Activated B cell treated with CpG ODN at 0.5 μM for 24 hours (primary cell): ENCODE measurements at regions not wholly inside any gene's neighbourhood (a gene's known extent, or its start where the extent isn't known, plus 50 kb on each side); places are given as distances from the start of the nearest gene placed in this dataset.

ENCODE experiments used
- ATAC-seq: fragments of 200-7000 bp; cut with Tn5 transposase; one replicate; pipeline ENCODE4 v1.10.0; 2021; ENCODE audit warnings: low read depth, mild to moderate bottlenecking, moderate library complexity
- CTCF ChIA-PET: fragments of 350-600 bp; sonication (Branson Sonifier 250); formaldehyde crosslinking; loops from one replicate; lab custom pipeline; 2021; ENCODE audit warnings: antibody characterized with exemption; lab: Charles Lee
- POLR2A ChIA-PET: fragments of 350-600 bp; sonication (Branson Sonifier 250); formaldehyde crosslinking; loops from one replicate; lab custom pipeline; 2021; ENCODE audit warnings: antibody characterized with exemption; lab: Charles Lee
- DNase-seq: peaks from one replicate; pipeline ENCODE4 v3.0.0; 2022
- H3K27ac Mint-ChIP-seq: one replicate; pipeline ENCODE4 v1.8.0; 2020; ENCODE audit warnings: mixed read lengths
- H3K27me3 Mint-ChIP-seq: one replicate; pipeline ENCODE4 v1.8.0; 2021; ENCODE audit warnings: mixed read lengths
- H3K36me3 Mint-ChIP-seq: one replicate; pipeline ENCODE4 v1.8.0; 2021; ENCODE audit warnings: low read depth, mixed read lengths
- H3K4me1 Mint-ChIP-seq: one replicate; pipeline ENCODE4 v1.8.0; 2021; ENCODE audit warnings: mixed read lengths
- H3K4me3 Mint-ChIP-seq: one replicate; pipeline ENCODE4 v1.8.0; 2020; ENCODE audit warnings: mild to moderate bottlenecking, mixed read lengths
- H3K9me3 Mint-ChIP-seq: one replicate; pipeline ENCODE4 v1.8.0; 2020; ENCODE audit warnings: mixed read lengths
- CTCF ChIP-seq: fragments of 200-600 bp; IDR thresholded peaks from one replicate; pipeline ENCODE4 v1.8.0; 2022; ENCODE audit warnings: antibody characterized with exemption, mild to moderate bottlenecking
- intact Hi-C: fragments of 100-400 bp; cut with micrococcal nuclease; formaldehyde crosslinking; loops from one replicate; pipeline ENCODE4 v1.15.1; 2024

DNA sequence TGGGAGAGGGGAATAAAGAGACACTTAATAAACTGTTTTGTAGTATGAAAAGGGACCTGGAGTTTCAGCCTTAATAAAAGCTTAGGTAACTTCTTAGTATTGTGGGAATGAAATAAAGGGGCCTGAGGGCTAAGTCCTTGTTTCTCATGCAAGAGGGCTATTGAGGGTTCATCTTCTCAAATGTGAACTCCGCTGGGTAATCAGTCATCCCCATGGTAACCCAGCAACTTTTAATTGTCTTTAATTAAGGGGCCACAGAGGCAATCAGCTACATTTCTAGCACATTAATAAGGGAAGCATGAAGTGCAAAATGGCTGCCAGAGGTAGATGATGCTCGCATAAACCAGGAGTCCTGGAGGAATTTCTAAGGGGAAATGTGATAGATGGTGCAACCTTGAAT is 1784.2 kb upstream of the CELF4 start:
- CTCF ChIA-PET: no interaction called here
- H3K9me3 Mint-ChIP-seq: no peaks in the 10 kb centered on the region
- intact Hi-C loops: no loop called here
- no peak overlapping the region for H3K4me3 Mint-ChIP-seq
- no peaks in the 10 kb centered on the region for H3K27me3 Mint-ChIP-seq
- POLR2A ChIA-PET: no interaction called here
- TF ChIP-seq CTCF: no peak
- H3K27ac Mint-ChIP-seq: no peak overlapping the region
- DNase-seq: no peak
- H3K36me3 Mint-ChIP-seq: no peaks in the 10 kb centered on the region
- no peak for ATAC-seq
- no peaks in the 10 kb centered on the region for H3K4me1 Mint-ChIP-seq

- Mint-ChIP-seq H3K27ac (no peak overlapping the region), H3K9me3 (no peaks in the 10 kb centered on the region), H3K27me3 (no peaks in the 10 kb centered on the region), H3K4me3 (no peak overlapping the region), H3K4me1 (no peaks in the 10 kb centered on the region), H3K36me3 (no peaks in the 10 kb centered on the region)
- no peak for TF ChIP-seq CTCF
- DNase-seq (no peak), ATAC-seq (no peak)
- ChIA-PET POLR2A (no interaction called here), CTCF (no interaction called here)
- intact Hi-C loops: no loop called here
Measured at GRCh38 chr18:39348757-39349156, 1783.2 kb upstream of the CELF4 start.

DNA sequence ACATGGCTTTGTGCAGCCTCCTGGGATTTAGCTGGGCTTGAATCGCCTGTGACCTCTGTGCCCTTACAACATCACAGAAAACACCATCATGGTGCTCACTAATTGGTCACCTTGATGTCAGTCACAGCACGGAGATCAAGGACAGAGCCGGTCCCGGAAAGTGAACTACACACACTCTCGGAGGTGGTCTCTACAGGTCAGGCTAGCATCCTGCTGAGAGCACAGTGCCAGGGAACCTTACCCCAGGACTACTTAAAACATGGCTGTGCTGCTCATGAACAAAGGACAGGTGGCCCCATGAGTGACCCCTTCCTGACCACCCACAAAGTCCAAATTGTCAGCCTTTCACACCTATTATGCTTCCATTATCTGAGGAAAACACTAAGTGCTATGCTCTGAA is 1782.1 kb upstream of the CELF4 start:
- H3K4me3 Mint-ChIP-seq: no peak overlapping the region
- ATAC-seq (no peak), DNase-seq (no peak)
- TF ChIP-seq CTCF: no peak
- POLR2A ChIA-PET: no interaction called here
- H3K4me1 Mint-ChIP-seq: no peaks in the 10 kb centered on the region
- intact Hi-C loops: no loop called here
- no peaks in the 10 kb centered on the region for H3K27me3 Mint-ChIP-seq
- CTCF ChIA-PET: no interaction called here
- no peaks in the 10 kb centered on the region for H3K9me3 Mint-ChIP-seq
- no peaks in the 10 kb centered on the region for H3K36me3 Mint-ChIP-seq
- no peak overlapping the region for H3K27ac Mint-ChIP-seq

- H3K9me3 Mint-ChIP-seq: no peaks in the 10 kb centered on the region
- ATAC-seq: no peak
- POLR2A ChIA-PET: no interaction called here
- no peaks in the 10 kb centered on the region for H3K4me1 Mint-ChIP-seq
- no peak overlapping the region for H3K4me3 Mint-ChIP-seq
- intact Hi-C loops: no loop called here
- TF ChIP-seq CTCF: no peak
- H3K27me3 Mint-ChIP-seq: no peaks in the 10 kb centered on the region
- H3K36me3 Mint-ChIP-seq: no peaks in the 10 kb centered on the region
- no peak overlapping the region for H3K27ac Mint-ChIP-seq
- DNase-seq: no peak
- CTCF ChIA-PET: no interaction called here
Measured at GRCh38 chr18:39346916-39347315, 1781.3 kb upstream of the CELF4 start.

DNA sequence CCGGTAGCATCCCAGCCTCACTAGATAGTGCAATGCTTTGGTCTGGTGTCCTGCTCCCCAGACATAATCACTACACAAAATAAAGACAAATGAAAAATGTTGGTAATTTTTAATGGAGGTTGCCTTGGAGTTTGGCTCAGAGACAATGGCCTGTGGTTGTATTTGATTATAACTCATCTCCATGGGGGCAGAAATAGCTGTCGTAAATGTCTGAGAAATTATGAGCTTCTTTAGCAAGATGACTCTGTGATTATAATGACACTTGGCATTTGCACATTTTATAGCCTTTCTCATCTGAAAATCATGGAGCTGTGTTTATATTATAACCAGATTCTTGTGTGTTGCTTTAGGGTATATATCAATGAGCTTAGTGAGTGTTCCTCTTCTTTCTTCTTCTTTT is 1779.7 kb upstream of the CELF4 start:
- no peaks in the 10 kb centered on the region for H3K27me3 Mint-ChIP-seq
- H3K4me3 Mint-ChIP-seq: no peak overlapping the region
- no peak for DNase-seq
- H3K36me3 Mint-ChIP-seq: no peaks in the 10 kb centered on the region
- H3K27ac Mint-ChIP-seq: no peak overlapping the region
- ATAC-seq: no peak
- intact Hi-C loops: no loop called here
- POLR2A ChIA-PET: no interaction called here
- TF ChIP-seq CTCF: no peak
- H3K4me1 Mint-ChIP-seq: no peaks in the 10 kb centered on the region
- CTCF ChIA-PET: no interaction called here
- H3K9me3 Mint-ChIP-seq: no peaks in the 10 kb centered on the region
